GM21717 (cell line): ENCODE measurements at regions not wholly inside any gene's neighbourhood (a gene's known extent, or its start where the extent isn't known, plus 50 kb on each side); places are given as distances from the start of the nearest gene placed in this dataset.
"Not testable (repeated sequence)": the region's sequence is repeated elsewhere in the genome, so short reads cannot be mapped to it uniquely, and the experiment has no call there.

Experiments used
- ATAC-seq: cut with Tn5 transposase; IDR thresholded peaks from one replicate; pipeline ENCODE4 v1.9.1; 2021; ENCODE audit warnings: mild to moderate bottlenecking, moderate library complexity; ENCODE audit not compliant: unreplicated experiment

GRCh38 chr6:115873901-115874300 is 186.8 kb downstream of the FRK start:
- no peak for ATAC-seq

- ATAC-seq = no peak
These were observed 190.2 kb downstream of the FRK start for GRCh38 chr6:115870464-115870863.

GRCh38 chr6:115865914-115866313 is 194.8 kb downstream of the FRK start:
- no peak for ATAC-seq

- ATAC-seq = no peak
These were observed 197.5 kb downstream of the FRK start for GRCh38 chr6:115863211-115863610.

- ATAC-seq = not testable (repeated sequence)
These were observed 199.0 kb downstream of the FRK start for GRCh38 chr6:115861658-115862057.

GRCh38 chr6:115859577-115859976 is 201.1 kb downstream of the FRK start:
- ATAC-seq = not testable (repeated sequence)

- no peak for ATAC-seq
These were observed 205.6 kb downstream of the FRK start for GRCh38 chr6:115854866-115855665.

- no peak for ATAC-seq
These were observed 213.0 kb downstream of the FRK start for GRCh38 chr6:115847671-115848070.

GRCh38 chr6:115843945-115844344 is 216.7 kb downstream of the FRK start:
- no peak for ATAC-seq

GRCh38 chr6:115842338-115842737 is 218.4 kb downstream of the FRK start:
- ATAC-seq = no peak

GRCh38 chr6:115839583-115840181 is 221.0 kb downstream of the FRK start:
- ATAC-seq = no peak

- ATAC-seq = peak; percentile 94
These were observed 221.8 kb downstream of the FRK start for GRCh38 chr6:115838763-115839401.

- no peak for ATAC-seq
These were observed 222.5 kb downstream of the FRK start for GRCh38 chr6:115838216-115838615.

GRCh38 chr6:115836374-115836773 is 224.3 kb downstream of the FRK start:
- ATAC-seq = not testable (repeated sequence)

- no peak for ATAC-seq
These were observed 225.4 kb downstream of the FRK start for GRCh38 chr6:115835314-115835713.

GRCh38 chr6:115834542-115834941 is 226.1 kb downstream of the FRK start:
- ATAC-seq = not testable (repeated sequence)

GRCh38 chr6:115832786-115833185 is 227.9 kb downstream of the FRK start:
- no peak for ATAC-seq

GRCh38 chr6:115832186-115832585 is 228.5 kb downstream of the FRK start:
- no peak for ATAC-seq

- peak; percentile 76 for ATAC-seq
These were observed 229.8 kb downstream of the FRK start for GRCh38 chr6:115830895-115831294.

- ATAC-seq = no peak
These were observed 238.9 kb downstream of the FRK start for GRCh38 chr6:115821798-115822197.

- no peak for ATAC-seq
These were observed 241.2 kb downstream of the FRK start for GRCh38 chr6:115819506-115819905.

- ATAC-seq = no peak
These were observed 243.5 kb downstream of the FRK start for GRCh38 chr6:115817161-115817560.
